Spleen (tissue), 7 donors: ENCODE measurements at regions not wholly inside any gene's neighbourhood (a gene's known extent, or its start where the extent isn't known, plus 50 kb on each side); places are given as distances from the start of the nearest gene placed in this dataset.

Experiments
- CTCF ChIP-seq, 11 experiments: fragments of 200-600 bp in 7 of 11; fragments of 450-650 bp in 4 of 11; sonication (generic) in 4 of 11; IDR thresholded peaks in 8 of 11; conservative IDR thresholded peaks in 3 of 11; 1 replicate in 7 of 11; 2 replicates in 4 of 11; pipeline versions ENCODE4 v1.4.0 to v1.8.0; 2016 to 2021; ENCODE audit warnings: antibody characterized with exemption in 11 of 11, inconsistent platforms in 4 of 11, mild to moderate bottlenecking in 1 of 11
- POLR2A ChIP-seq, 3 donors: fragments of 450-650 bp; IDR thresholded peaks; one replicate each; pipeline ENCODE4 v1.5.1; 2017; ENCODE audit warnings: antibody characterized with exemption in 3 of 3, mild to moderate bottlenecking in 1 of 3
- POLR2AphosphoS5 ChIP-seq, 3 donors: sonication (generic); formaldehyde crosslinking; IDR thresholded peaks; one replicate each; pipeline ENCODE4 v1.5.1; 2017; ENCODE audit warnings: antibody characterized with exemption in 3 of 3
- donor health status: DM: no; HTN: no; CAD: no; lungs with moderate emphysema.
- donor health status: DM: no; HTN: no; CAD: no.
- donor health status: DM: no; HTN: no; CAD: no.

GRCh38 chr13:71303144-71303543, 563.9 kb downstream of the DACH1 start:
- TF ChIP-seq CTCF (IDR thresholded peaks at IDR 0.05 in 8 of 11, conservative IDR thresholded peaks at IDR 0.05 in 3 of 11) (peak in 1 of 11 experiments; percentile 17), POLR2AphosphoS5 (IDR thresholded peaks at IDR 0.05) (no peak), POLR2A (IDR thresholded peaks at IDR 0.05) (no peak)
